NCI-H510A (cell line): ENCODE measurements at regions not wholly inside any gene's neighbourhood (a gene's known extent, or its start where the extent isn't known, plus 50 kb on each side); places are given as distances from the start of the nearest gene placed in this dataset.
"Not testable (repeated sequence)": the region's sequence is repeated elsewhere in the genome, so short reads cannot be mapped to it uniquely, and the experiment has no call there.

Source experiments
- DNase-seq: peaks from one replicate; lab custom pipeline; 2025; lab: John Stamatoyannopoulos, UW

DNA sequence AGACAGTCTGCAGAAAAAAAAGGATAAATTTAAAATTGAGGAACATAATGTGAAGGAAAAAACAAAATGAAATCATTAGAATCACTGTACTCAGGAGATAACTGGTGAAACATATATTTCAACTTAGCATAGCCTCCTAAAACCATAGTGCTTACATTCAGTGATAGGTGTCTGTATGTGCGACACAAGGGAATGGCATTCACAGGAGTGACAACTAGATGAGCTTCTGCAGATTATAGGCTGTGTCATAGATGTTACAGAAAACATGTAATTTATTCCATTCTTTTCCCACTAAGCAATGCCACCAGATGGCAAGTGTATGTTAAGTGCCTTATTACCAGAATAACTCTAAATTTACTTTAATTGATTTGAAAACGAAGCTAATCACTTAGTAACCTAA, 960.0 kb upstream of the PCDH20 start:
- no peak for DNase-seq

DNA sequence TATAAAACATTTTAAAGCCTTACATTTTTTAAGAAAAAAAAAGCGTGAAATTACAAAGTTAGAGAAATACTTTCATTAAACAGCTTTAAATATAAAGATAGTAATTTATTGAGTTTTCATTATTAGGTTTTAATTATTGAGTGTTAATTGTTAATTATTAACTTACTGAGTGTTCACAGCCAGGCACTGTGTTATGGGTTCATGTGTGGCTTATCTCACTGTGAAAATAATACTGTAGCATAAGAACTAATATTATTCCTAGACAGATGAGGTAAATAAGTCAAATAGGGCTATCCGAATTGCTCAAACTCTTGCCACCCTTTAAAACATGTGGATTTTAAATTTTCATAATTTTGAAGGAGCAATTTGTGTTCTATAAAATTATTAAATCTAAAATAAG, 956.1 kb upstream of the PCDH20 start:
- no peak for DNase-seq

GRCh38 chr13:62367971-62368370, 952.3 kb upstream of the PCDH20 start:
- not testable (repeated sequence) for DNase-seq

DNA sequence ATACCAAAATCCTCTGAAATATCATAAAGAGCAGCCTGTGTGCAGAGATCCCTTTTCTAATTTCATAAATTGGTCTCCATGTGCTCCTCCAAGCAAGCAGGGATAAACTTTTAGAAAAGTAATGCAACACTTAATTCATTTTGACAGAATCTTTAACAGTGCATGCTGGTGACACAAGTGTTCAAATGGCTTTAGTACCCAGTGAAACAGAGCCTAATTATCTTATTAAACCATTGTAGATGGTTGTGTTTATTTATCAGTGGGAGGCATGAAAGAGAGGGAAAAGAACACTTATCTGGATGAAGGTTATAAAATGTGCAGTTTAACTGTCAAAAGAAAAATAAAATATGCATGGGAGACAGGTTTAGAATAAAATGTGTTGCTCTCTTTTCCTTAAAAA, 945.0 kb upstream of the PCDH20 start:
- no peak for DNase-seq

DNA sequence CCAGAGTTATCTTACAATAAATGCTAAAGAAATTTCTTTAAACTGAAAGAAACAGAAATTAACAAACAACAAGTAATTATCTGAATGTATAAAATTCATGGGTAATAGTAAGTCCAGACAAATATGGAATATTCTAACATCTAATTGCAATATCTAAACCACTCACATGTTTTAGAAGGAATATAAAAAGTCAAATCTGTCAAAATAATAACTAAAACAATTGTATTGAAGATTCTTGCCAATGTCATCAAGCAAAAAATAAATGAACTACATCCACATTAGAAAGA, 942.9 kb upstream of the PCDH20 start:
- DNase-seq, result no peak

GRCh38 chr13:62357887-62358645, 942.4 kb upstream of the PCDH20 start:
- no peak for DNase-seq

DNA sequence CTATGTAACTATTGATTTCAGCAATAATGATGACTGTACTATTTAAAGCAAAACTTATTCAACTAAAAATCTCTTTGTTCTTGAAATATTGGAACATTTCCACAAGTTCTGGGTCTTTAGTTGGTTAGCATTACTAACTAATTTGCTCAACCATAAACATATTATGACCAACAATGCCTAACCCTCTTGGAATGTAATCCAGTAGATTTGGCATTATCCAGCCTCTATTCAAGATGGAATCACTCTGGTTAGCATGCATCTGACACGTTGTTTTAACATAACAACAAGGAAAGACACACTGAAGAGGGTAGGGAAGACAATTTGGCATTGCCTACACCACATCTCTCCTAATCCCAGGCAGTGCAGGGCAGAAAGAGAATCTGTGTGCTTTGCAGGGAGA, 941.3 kb upstream of the PCDH20 start:
- DNase-seq, result no peak

DNA sequence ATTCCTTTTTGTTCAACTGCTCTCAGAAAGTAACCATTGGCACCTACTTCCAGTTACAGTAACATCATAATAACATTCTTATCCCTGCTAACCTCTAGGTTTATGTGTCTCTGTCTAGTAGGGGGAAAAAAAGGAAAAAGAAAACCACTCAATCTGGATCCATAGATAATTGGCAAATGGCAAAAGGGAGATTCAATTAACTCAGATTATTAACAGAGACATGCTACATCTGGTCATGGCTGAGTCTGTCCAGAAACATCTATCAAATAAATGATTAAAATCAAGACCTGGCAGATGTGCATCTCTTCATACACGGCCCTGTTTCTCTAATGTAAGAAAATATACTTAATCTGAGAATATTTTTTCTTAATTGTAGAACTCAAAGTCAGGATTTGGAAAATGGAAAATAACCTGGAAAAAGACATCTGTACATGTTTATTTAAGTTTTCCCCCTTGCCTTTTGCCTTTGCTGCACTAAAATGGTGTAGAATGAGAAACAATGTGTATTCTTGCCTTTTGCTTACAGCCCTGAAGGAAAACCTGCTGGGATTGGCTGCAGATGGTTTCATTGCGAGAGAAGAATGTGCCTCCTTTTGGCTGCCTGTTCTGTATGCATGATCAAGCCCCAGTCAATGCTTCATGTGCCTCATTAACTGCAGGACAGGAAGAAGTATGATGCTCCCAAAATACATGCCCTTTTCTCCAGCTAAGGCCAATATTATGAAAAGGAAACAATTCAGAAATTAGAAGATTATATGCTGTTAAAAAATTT, 921.6 kb upstream of the PCDH20 start:
- no peak for DNase-seq

- DNase-seq, result no peak
Measured at GRCh38 chr13:62336507-62336906, 920.9 kb upstream of the PCDH20 start.

DNA sequence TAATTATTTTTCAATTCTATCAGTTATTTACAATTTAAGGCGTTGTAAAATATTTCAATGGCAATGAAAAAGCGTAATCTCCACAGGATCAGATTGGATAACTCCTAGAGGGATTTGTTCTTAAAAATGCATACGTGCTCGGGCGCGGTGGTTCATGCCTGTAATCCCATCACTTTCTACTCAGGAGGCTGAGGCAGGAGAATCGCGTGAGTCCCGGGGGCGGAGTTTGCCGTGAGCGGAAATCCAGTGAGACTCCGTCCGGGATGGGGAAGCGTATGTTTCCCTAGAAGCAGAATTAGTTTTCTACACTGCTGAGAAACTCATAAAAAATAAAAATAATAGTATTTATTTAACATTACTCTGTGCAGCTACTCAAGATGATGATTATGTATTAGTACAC, 917.8 kb upstream of the PCDH20 start:
- DNase-seq, result no peak

- DNase-seq, result no peak
Measured at GRCh38 chr13:62331384-62331783, 915.7 kb upstream of the PCDH20 start.

GRCh38 chr13:62327367-62327766, 911.7 kb upstream of the PCDH20 start:
- DNase-seq, result no peak

- no peak for DNase-seq
Measured at GRCh38 chr13:62324842-62325241, 909.2 kb upstream of the PCDH20 start.

DNA sequence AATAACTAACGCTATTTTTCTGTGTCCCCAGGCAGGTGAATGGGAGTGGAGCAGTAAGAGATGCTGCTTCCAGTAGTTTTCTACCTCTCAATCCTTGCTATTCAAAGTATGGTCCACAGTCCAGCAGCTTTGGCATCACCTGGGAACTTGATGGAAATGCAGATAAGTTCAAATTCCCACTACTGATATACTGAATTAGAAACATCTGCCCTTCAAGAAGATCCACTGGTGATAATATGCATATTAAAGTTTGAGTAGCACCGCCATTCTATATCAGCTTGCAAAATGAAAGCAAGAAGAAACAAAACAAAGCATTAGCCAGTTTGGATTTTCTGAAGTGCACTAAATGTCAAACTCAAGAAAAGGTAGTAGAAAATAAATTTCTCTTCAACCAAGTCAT, 906.2 kb upstream of the PCDH20 start:
- DNase-seq, result no peak

DNA sequence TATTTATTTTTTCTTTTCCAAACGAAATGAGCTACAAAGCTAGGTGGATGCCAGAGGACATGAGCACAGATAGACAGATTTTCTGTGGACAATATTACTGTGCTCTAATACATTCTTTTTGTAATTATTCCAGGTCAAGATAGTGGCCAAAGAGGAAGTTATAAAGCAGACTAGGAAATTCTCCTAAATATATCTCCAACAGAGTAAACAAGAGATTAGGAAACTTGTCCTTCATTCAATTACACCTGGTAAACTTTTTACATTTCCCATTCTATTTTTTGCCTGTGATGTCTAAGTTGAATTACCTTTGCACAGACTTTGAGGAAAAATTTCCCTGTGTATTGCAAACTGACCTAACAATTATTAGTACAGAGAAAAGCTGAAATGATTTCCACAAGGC, 905.5 kb upstream of the PCDH20 start:
- DNase-seq, result no peak

DNA sequence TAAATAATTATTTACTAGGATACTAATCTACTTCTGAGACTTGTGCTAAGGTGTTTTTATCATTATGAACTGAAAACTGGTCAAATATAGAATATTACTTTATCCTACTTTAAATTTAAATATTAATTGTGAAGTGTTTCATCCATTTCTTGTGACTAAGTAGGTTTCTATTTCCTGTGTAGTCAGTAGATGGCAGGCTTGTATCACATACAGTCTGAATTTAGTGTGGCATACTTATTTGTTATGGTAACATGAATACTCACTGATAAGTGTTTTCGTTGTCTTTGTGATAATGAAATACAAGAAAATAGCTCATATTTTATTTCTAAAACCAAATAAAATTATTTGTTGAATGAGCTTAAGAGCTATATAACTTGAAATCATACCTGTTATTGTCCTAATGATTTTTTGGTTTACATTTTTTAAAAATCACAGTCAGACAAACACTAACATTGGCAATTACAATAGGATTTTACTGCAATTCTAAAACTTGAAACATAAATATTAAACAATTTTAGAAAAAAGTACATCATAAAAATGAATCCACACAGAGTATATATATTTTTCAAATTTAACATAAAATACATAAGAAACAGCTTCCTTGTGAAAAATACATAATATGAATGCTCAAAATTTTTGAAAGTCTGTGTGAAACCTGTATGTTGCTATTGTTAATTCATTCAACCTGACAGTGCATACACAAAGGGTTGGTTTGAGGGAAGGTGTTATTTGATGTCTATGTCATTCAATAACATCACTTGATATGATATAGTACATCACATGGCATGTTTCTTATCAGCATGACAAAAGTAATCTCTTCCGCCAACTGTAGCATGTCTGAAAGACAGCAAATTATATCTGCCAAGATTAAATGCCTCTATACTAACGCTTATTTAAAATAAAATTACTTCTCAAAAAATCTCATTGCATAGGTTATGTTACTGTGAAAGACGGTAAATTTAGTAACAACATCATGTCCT, 904.8 kb upstream of the PCDH20 start:
- DNase-seq, result no peak

GRCh38 chr13:62309904-62310303, 894.3 kb upstream of the PCDH20 start:
- DNase-seq, result no peak

- DNase-seq, result no peak
Measured at GRCh38 chr13:62305756-62306155, 890.1 kb upstream of the PCDH20 start.

- no peak for DNase-seq
Measured at GRCh38 chr13:62302341-62302740, 886.7 kb upstream of the PCDH20 start.

- DNase-seq, result no peak
Measured at GRCh38 chr13:62299988-62300387, 884.3 kb upstream of the PCDH20 start.

DNA sequence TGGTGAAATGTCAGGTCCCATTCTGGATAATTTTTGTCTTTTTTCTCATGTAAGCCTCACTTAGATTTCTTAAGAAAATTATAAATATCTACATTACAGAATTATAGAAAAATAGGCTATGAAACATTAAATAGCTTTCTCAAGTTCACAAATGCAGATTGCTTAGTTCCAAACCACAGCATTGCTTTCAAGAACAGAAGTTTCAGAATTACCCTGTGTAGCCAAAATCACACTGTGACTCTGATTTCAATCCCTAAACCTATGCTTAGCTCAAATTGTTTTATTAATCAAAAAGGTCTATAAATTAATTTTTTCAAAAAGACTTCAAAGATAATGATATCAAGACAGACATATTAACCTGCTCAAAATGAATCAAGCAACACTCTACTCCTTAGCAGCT, 881.2 kb upstream of the PCDH20 start:
- DNase-seq, result no peak

GRCh38 chr13:62294244-62294643, 878.6 kb upstream of the PCDH20 start:
- no peak for DNase-seq
